ENCODE measurements at regions not wholly inside any gene's neighbourhood (a gene's known extent, or its start where the extent isn't known, plus 50 kb on each side); places are given as distances from the start of the nearest gene placed in this dataset.

DNA sequence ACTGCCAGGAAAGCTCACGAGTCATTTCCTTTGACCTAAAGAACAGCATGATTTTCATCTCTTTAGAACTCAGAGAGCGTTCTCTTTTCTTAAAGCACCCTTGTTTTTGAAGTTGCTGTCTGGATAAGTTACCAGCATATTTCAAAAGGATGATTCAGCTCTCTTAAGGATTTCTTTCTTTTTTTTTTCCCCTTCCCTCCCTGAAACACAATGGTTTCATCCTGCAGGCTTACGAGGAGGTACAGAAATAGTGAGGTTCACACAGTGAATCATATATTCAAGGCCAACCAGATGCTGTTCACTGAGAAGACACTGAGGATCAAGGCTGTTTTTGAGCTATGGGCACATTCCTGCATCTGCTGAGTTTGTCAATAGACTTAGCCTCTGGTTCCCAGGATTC is 257.2 kb downstream of the KIF4B start:
- DNase-seq (ENCODE audit: insufficient read length) (no peak), FAIRE-seq (no peak)
- no peak for TF ChIP-seq POLR2A (IDR thresholded peaks at IDR 0.05; ENCODE audit: low read depth, low read length)
- no peak for TF ChIP-seq POLR2AphosphoS5 (IDR thresholded peaks at IDR 0.05; ENCODE audit: low read depth, low read length)
- no peak for TF ChIP-seq TAF1 (IDR thresholded peaks at IDR 0.05; ENCODE audit: borderline replicate concordance, low read depth, low read length)

DNA sequence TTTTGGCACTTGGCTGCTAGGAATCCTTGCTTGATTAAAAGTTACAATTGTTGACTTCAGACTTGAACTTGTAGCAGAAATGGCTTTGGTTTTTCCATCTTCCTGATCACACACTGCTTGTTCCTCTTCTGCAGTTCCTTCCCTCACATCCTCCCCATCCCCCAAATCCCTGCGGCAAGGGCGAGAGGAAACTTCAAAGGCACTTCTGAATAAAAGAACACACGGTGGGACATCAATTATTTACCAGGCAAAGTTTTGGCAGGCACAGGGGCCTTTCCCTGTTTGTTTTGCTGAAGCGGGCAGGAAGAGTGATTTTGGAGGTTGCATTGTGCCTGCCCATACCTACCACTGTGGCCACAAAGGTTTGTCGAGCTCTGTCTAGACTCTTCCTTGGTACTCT is 260.9 kb downstream of the KIF4B start:
- no peak for FAIRE-seq

DNA sequence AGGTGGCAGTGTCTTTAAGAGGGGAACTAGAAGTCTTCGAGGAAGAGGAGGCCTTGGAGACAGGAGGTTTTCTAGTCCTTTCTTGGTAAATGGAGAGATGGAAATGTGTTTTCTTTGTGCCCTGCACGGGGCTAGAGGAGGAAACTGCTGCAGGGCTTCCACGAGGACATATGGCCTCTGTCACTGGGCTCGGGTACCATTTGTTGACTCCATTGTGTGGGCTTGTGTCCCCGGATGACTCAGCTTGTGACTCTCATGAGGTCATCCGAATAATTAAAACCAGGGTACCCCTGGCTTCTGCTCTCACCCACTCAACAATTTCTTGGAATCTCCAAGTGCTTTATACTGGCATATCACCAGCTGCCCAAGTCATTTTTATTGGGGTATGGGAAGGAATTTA is 261.7 kb downstream of the KIF4B start:
- FAIRE-seq (no peak), DNase-seq (ENCODE audit: insufficient read length) (no peak)
- TF ChIP-seq POLR2AphosphoS5 (IDR thresholded peaks at IDR 0.05; ENCODE audit: low read depth, low read length) (no peak), TAF1 (IDR thresholded peaks at IDR 0.05; ENCODE audit: borderline replicate concordance, low read depth, low read length) (no peak), POLR2A (IDR thresholded peaks at IDR 0.05; ENCODE audit: low read depth, low read length) (no peak)

More for the DNA sequence above, 260.9 kb downstream of the KIF4B start:
- no peak for DNase-seq (ENCODE audit: insufficient read length)
- TF ChIP-seq POLR2AphosphoS5 (IDR thresholded peaks at IDR 0.05; ENCODE audit: low read depth, low read length) (no peak), POLR2A (IDR thresholded peaks at IDR 0.05; ENCODE audit: low read depth, low read length) (no peak), TAF1 (IDR thresholded peaks at IDR 0.05; ENCODE audit: borderline replicate concordance, low read depth, low read length) (no peak)

DNA sequence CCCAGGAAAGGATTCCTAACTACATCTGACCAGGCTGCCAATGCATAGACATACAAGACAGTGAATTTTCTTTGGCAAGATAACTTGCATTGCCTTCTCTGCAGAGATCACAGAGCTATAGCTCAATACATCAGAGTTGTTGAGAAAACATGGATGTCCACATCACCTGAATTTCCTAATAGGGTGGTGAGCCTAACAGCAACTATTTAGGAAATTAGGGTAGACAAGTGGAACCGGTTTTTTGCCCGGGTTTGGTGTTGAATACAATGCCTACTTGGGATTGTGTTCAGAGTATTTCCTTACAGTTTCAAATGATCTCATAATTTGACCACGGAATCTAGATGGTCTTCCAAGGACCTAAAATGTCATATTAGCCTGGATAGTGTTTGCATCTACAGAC is 262.7 kb downstream of the KIF4B start:
- no peak for TF ChIP-seq TAF1 (IDR thresholded peaks at IDR 0.05; ENCODE audit: borderline replicate concordance, low read depth, low read length)
- FAIRE-seq: no peak

DNA sequence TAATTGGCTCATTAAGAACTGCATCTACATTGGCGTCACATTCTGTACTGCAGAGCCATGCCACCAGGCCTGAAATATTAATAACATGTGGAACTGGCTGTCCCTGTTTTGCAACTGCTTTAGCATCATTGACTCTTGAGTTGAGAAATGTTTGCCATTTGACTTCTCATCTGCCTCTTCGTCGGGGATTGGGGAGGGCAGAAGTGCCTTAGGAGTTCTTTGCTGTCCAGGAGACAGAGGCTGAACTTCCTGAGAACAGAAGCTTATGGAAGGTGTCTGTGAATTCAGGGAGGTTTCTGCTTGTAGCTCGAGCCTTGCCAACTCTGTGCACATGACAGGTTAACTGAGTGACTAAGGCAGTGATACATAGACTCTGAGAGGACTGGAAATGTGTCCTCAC is 265.0 kb downstream of the KIF4B start:
- FAIRE-seq (no peak), DNase-seq (ENCODE audit: insufficient read length) (no peak)
- no peak for TF ChIP-seq POLR2AphosphoS5 (IDR thresholded peaks at IDR 0.05; ENCODE audit: low read depth, low read length)
- no peak for TF ChIP-seq TAF1 (IDR thresholded peaks at IDR 0.05; ENCODE audit: borderline replicate concordance, low read depth, low read length)
- TF ChIP-seq POLR2A (IDR thresholded peaks at IDR 0.05; ENCODE audit: low read depth, low read length): no peak

More for the DNA sequence above, 262.7 kb downstream of the KIF4B start:
- DNase-seq (ENCODE audit: insufficient read length): no peak

DNA sequence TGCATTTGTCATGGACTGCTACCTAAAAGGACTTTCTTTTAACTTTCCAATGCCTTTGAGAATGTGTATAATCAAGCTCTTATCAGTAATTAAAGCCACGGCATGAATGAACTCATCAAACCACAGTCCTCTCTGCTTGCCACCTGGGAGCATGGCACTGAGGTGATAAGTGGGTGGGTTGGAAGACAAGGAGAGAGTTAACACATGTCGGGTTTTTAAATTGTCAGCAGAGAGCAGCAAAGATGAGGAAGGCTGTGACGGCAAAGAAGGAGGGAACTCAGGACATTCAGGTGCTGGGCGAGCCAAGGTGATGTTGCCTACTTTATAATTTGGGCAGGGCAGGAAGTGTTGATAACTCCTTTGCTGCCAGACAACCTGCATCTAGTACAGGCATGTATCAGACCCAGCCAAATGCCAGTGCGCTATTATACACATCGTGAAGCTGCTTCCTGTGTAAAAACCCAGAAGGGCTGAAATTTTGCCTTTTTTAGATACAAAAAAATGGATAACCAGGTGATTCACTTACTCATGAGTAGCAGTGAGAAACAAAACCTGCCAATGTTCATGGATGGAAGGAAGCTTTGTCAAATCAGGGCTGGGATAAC is 269.1 kb downstream of the KIF4B start:
- no peak for FAIRE-seq
- TF ChIP-seq TAF1 (IDR thresholded peaks at IDR 0.05; ENCODE audit: borderline replicate concordance, low read depth, low read length): no peak
- no peak for TF ChIP-seq POLR2AphosphoS5 (IDR thresholded peaks at IDR 0.05; ENCODE audit: low read depth, low read length)
- no peak for TF ChIP-seq POLR2A (IDR thresholded peaks at IDR 0.05; ENCODE audit: low read depth, low read length)

DNA sequence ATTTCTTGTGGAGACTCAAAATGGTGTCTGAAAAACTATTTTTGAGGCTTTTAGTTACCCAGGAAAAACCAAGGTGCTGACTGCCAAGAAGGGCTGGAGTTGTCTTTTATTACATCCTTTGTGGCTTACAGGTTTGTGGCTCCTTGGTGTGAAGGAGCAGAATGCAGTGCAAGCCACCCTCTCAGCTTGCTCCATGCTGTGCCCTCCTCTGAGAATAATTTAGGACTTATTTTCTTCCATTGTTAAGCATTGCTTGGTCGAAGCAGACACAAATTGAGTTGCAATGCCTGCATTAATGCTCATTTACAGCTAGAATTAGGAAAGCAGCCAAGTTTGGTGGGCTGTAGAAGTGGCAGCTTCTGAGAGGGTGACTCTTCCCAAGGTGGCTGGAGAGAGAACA is 272.2 kb downstream of the KIF4B start:
- no peak for TF ChIP-seq POLR2AphosphoS5 (IDR thresholded peaks at IDR 0.05; ENCODE audit: low read depth, low read length)
- no peak for TF ChIP-seq TAF1 (IDR thresholded peaks at IDR 0.05; ENCODE audit: borderline replicate concordance, low read depth, low read length)
- no peak for TF ChIP-seq POLR2A (IDR thresholded peaks at IDR 0.05; ENCODE audit: low read depth, low read length)
- no peak for FAIRE-seq
- DNase-seq (ENCODE audit: insufficient read length): no peak

More for the DNA sequence above, 269.1 kb downstream of the KIF4B start:
- DNase-seq (ENCODE audit: insufficient read length): no peak

DNA sequence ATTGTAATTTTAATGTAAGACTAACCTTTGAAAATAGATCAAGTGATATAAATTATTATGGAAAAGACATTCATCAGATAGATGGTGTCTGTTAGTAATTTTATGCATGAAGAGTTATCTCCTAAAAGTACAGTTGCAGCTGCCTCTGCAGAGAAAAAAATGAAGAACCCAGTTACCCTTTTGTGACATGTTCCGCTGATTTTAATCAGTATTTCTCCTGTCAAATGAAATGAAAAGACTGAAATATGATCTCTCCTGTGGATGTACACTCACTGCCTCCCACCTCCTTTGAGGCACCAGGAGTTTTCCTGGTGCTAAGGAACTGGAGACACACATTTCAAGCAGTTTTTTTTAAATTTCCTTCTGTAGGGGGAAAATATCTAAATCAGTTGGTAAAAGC is 277.4 kb downstream of the KIF4B start:
- FAIRE-seq: no peak
- TF ChIP-seq TAF1 (IDR thresholded peaks at IDR 0.05; ENCODE audit: borderline replicate concordance, low read depth, low read length): no peak
- no peak for TF ChIP-seq POLR2AphosphoS5 (IDR thresholded peaks at IDR 0.05; ENCODE audit: low read depth, low read length)
- no peak for TF ChIP-seq POLR2A (IDR thresholded peaks at IDR 0.05; ENCODE audit: low read depth, low read length)

DNA sequence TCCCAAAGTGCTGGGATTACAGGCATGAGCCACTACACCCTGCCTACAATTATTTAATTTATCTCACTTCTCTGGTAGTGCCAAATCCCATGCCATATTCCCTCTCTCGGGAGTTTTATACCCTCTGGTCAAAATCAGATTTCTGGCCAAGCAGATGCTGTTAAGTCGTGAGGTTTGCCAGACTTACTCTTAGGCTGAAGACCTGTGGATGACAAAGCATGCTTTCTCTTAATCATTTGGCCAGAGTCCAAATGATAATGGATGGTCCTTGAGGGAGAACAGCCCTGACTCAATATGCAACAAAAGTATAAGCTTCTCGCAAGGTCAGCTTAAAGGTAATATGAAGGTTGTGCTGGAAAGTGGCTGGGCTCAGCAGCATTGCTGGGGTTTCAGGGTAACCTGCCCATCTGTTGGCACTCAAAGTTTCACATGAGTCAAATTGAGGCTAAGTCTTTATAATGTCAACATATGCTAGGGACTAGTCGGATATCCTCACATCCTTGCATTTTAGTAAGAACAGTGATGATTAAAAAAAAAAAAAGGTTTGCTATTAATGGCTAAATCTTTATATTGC is 280.1 kb downstream of the KIF4B start:
- DNase-seq (ENCODE audit: insufficient read length): no peak
- TF ChIP-seq POLR2A (IDR thresholded peaks at IDR 0.05; ENCODE audit: low read depth, low read length): no peak
- no peak for TF ChIP-seq TAF1 (IDR thresholded peaks at IDR 0.05; ENCODE audit: borderline replicate concordance, low read depth, low read length)
- no peak for TF ChIP-seq POLR2AphosphoS5 (IDR thresholded peaks at IDR 0.05; ENCODE audit: low read depth, low read length)
- FAIRE-seq: no peak

More for the DNA sequence above, 277.4 kb downstream of the KIF4B start:
- DNase-seq (ENCODE audit: insufficient read length): no peak

DNA sequence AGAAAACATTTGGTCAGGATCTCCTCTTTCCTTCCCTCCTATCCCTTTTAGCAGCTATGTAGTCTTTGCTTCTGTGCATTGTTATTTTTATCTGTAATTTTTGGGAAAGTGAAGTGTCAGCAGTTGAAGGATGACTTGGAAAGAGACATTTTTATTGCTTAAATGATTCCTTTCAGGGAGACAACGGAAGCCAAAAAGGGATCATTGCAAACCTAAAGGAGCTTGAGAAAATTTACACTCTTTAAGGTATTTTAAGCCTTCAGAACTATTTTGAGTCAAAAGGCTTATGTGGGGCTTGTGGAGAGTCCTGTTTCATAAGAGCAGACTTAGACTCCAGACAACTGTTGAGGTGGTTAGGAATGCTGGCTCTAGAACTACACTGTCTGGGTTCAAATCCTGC is 281.6 kb downstream of the KIF4B start:
- no peak for TF ChIP-seq TAF1 (IDR thresholded peaks at IDR 0.05; ENCODE audit: borderline replicate concordance, low read depth, low read length)
- TF ChIP-seq POLR2AphosphoS5 (IDR thresholded peaks at IDR 0.05; ENCODE audit: low read depth, low read length): no peak
- TF ChIP-seq POLR2A (IDR thresholded peaks at IDR 0.05; ENCODE audit: low read depth, low read length): no peak
- FAIRE-seq (no peak), DNase-seq (ENCODE audit: insufficient read length) (no peak)

DNA sequence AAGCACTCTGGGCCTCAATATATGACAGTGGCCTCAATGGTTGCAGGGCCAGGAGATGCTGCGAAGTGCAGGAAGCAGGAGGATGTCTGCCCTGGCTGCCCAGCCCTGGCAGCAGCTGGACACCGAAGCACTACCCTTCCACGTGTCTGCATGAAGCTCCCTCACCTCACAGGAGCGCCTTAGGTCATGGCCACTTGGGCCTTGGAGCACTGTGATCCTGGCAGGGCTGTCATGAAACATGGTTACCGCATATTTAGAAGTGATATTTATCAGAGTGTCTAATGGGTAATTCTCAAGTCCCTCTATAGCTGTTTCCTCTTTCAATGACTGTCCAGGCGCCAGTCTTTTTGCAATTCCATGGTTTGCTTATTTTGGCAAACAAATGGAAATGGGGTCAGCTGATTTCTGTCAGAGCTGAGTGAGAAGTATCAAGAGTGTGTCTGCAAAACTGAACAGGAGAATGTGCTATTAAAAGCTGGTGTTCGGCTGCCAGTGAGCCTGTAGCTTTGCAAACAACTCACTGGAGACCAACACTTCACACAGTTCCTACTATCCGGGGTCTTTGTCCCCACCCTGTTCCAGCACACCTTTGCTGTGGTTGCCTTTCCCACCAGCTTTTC is 285.9 kb downstream of the KIF4B start:
- TF ChIP-seq POLR2A (IDR thresholded peaks at IDR 0.05; ENCODE audit: low read depth, low read length) (no peak), TAF1 (IDR thresholded peaks at IDR 0.05; ENCODE audit: borderline replicate concordance, low read depth, low read length) (no peak), POLR2AphosphoS5 (IDR thresholded peaks at IDR 0.05; ENCODE audit: low read depth, low read length) (no peak)
- no peak for DNase-seq (ENCODE audit: insufficient read length)
- no peak for FAIRE-seq

DNA sequence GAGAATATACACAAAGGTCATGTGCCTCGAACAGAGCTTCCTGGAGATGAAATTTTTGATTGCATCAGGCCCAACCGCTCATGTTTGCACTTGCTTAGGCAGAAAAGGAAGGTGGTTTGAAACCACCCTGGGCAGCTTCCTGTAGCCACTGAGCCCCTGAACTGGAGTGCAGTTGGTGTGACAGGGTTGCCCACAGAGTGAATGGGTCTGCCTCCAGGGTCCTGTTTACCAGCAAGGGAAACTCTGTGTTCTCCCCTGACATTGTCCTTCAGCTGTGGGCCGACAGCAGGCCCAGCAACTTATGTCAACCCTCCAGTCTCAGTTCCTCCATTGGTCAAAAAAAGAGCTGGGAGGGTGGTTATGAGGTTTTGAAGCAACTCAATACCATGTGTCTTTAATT is 289.6 kb downstream of the KIF4B start:
- TF ChIP-seq POLR2A (IDR thresholded peaks at IDR 0.05; ENCODE audit: low read depth, low read length): no peak
- TF ChIP-seq TAF1 (IDR thresholded peaks at IDR 0.05; ENCODE audit: borderline replicate concordance, low read depth, low read length): no peak
- TF ChIP-seq POLR2AphosphoS5 (IDR thresholded peaks at IDR 0.05; ENCODE audit: low read depth, low read length): no peak
- DNase-seq (ENCODE audit: insufficient read length): no peak
- FAIRE-seq: no peak

Measured in GM12892 (cell line).